ENCODE measurements at regions not wholly inside any gene's neighbourhood (a gene's known extent, or its start where the extent isn't known, plus 50 kb on each side); places are given as distances from the start of the nearest gene placed in this dataset.

DNA sequence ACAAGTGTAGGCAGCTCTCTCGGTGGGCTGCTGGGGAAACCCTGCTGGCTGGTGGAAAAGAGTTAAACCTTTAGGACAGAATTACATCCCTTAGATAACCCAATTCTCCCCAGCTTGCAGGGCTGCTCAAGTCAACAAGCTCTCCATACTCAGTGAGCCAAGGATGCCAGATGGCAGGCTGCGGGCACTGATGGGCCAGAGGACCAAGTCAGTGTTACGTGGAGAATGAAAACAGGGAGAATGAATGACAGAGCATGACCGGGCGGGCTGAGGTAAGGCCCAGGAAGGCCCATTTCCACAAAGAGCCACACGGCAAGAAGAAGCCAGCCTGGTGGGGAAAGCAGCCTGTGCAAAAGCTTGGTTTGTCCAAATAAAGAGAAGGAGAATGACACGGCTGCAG lies 58.7 kb upstream of the CD93 start:
- no peak for ATAC-seq
- H2AFZ ChIP-seq (ENCODE audit: control insufficient read depth, low read depth, low read length) = no peak overlapping the region
- POLR2A ChIA-PET = interaction anchor here (1.0 to 1.9 kb wide), 2 partner anchors 15 to 27 kb away, joined by 4 to 5 read pairs; no protein-coding TSS in a partner anchor

DNA sequence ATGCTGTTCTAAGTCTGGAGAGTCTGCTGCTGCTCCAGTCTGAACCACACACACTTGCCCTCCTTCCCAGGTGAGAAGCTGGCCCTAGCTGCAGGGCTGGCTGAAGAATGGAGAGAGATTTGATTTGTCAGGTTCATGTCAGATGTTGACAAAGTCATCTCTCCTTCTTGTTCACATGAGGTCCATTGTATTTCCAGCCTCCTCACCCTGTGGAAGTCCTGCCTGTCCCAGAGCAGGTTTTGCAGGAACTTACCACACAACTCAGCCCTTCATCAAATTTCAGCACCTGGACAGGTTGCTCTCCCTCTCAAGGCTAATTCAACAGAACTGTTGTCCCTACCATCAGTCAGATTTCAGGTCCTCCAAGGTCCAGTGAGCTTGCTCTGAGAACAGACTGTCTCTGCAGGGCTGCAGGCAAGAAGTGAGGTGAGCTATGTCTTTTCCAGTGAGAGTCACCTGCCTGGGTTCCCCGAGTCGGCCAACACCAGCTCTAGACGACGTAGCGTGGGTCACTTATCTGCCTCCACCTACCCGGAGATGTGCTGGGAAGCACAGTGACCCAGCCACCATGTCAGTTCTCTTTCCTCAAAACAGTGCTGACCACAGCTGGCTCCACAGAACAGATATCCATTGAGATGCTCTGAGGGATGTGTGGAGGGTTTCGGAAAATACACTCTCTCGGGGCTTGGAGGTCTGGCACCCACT lies 58.0 kb upstream of the CD93 start:
- ChIA-PET SMC1A (ENCODE audit: uncharacterized antibody, unreplicated experiment) (interaction anchor here (0.6 to 6.1 kb wide), 5 partner anchors 12 to 229 kb away, joined by 3 to 28 read pairs (median 4); no protein-coding TSS in a partner anchor), POLR2A (interaction anchor here (1.0 to 1.9 kb wide), 3 partner anchors 16 to 76 kb away, joined by 3 to 5 read pairs (median 4); no protein-coding TSS in a partner anchor), RAD21 (ENCODE audit: unreplicated experiment) (interaction anchor here (0.9 to 2.8 kb wide), 3 partner anchors 19 to 46 kb away, joined by 3 to 16 read pairs (median 4); no protein-coding TSS in a partner anchor), CTCF (interaction anchor here (0.6 to 2.9 kb wide), 7 partner anchors 12 to 794 kb away, joined by 3 to 10 read pairs (median 3); partner anchors contain the start of gene CD93)
- Histone ChIP-seq H3K4me1 (ENCODE audit: control insufficient read depth, insufficient read depth, low read length) (peaks cover 44% of the 10 kb centered on the region), H3K27me3 (replicated peaks in 1 of 2; ENCODE audit: control insufficient read depth in 2 of 2, insufficient read depth in 2 of 2, low read length in 1 of 2) (no peaks in the 10 kb centered on the region), H3K9ac (ENCODE audit: control insufficient read depth, insufficient read depth, low read length) (no peak overlapping the region), H3K36me3 (ENCODE audit: control insufficient read depth in 2 of 2, insufficient read depth in 2 of 2, low read length in 1 of 2) (no peaks in the 10 kb centered on the region), H3K27ac (ENCODE audit: control insufficient read depth, insufficient read depth) (no peak overlapping the region), H4K20me1 (ENCODE audit: control insufficient read depth, insufficient read depth) (no peaks in the 10 kb centered on the region), H3K4me2 (ENCODE audit: control insufficient read depth, insufficient read depth) (no peak overlapping the region), H3K4me3 (no peak overlapping the region), H3K9me3 (replicated peaks; ENCODE audit: control insufficient read depth, insufficient read depth, low read length) (no peaks in the 10 kb centered on the region), H3K79me2 (ENCODE audit: control insufficient read depth, insufficient read depth, low read length) (no peaks in the 10 kb centered on the region), H2AFZ (ENCODE audit: control insufficient read depth, low read depth, low read length) (no peak overlapping the region)
- ATAC-seq (no peak), DNase-seq (ENCODE audit: low read depth, low spot score) (no peak), FAIRE-seq (no peak)
- in situ Hi-C loops (cut with MboI) = no loop called here
- no TSS peak for BruUV-seq (replicated peaks)
- intact Hi-C loops (cut with micrococcal nuclease; ENCODE audit: unreplicated experiment) = no loop called here
- 93% methylated on average over 8 of the region's 8 CpGs for WGBS (ENCODE audit: insufficient coverage, insufficient replicate concordance, low lambda C conversion rate, missing lambda C conversion rate)
- no peak for TF ChIP-seq GATAD2B (conservative IDR thresholded peaks at IDR 0.05; ENCODE audit: low read depth)
- no peak for TF ChIP-seq CHD1 (IDR thresholded peaks at IDR 0.05; ENCODE audit: low read depth, low read length)
- no peak for TF ChIP-seq POLR2AphosphoS5 (IDR thresholded peaks at IDR 0.05; ENCODE audit: low read length)
- TF ChIP-seq POLR2AphosphoS2 (IDR thresholded peaks at IDR 0.05; ENCODE audit: low read depth, low read length) = no peak
- no peak for TF ChIP-seq RBBP5 (conservative IDR thresholded peaks at IDR 0.05)
- TF ChIP-seq RB1 (IDR thresholded peaks at IDR 0.05; ENCODE audit: borderline replicate concordance) = no peak
- TF ChIP-seq, protein P1, sequence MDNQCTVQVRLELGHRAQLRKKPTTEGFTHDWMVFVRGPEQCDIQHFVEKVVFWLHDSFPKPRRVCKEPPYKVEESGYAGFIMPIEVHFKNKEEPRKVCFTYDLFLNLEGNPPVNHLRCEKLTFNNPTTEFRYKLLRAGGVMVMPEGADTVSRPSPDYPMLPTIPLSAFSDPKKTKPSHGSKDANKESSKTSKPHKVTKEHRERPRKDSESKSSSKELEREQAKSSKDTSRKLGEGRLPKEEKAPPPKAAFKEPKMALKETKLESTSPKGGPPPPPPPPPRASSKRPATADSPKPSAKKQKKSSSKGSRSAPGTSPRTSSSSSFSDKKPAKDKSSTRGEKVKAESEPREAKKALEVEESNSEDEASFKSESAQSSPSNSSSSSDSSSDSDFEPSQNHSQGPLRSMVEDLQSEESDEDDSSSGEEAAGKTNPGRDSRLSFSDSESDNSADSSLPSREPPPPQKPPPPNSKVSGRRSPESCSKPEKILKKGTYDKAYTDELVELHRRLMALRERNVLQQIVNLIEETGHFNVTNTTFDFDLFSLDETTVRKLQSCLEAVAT (IDR thresholded peaks at IDR 0.05) = no peak
- no peak for TF ChIP-seq BMI1 (IDR thresholded peaks at IDR 0.05; ENCODE audit: borderline replicate concordance)
- no peak for TF ChIP-seq MTA2 (IDR thresholded peaks at IDR 0.05; ENCODE audit: low read depth)
- TF ChIP-seq MEF2B (IDR thresholded peaks at IDR 0.05; ENCODE audit: partially characterized antibody, poor library complexity, severe bottlenecking) = no peak
- no peak for TF ChIP-seq SIN3A (IDR thresholded peaks at IDR 0.05; ENCODE audit: low read depth, low read length)
- TF ChIP-seq RAD21 (IDR thresholded peaks at IDR 0.05; ENCODE audit: insufficient read depth, low read depth, low read length) = no peak

More for the DNA sequence above, 58.7 kb upstream of the CD93 start:
- Histone ChIP-seq H3K9ac (ENCODE audit: control insufficient read depth, insufficient read depth, low read length) (no peak overlapping the region), H3K4me2 (ENCODE audit: control insufficient read depth, insufficient read depth) (no peak overlapping the region), H3K4me1 (ENCODE audit: control insufficient read depth, insufficient read depth, low read length) (peaks cover 41% of the 10 kb centered on the region), H3K9me3 (replicated peaks; ENCODE audit: control insufficient read depth, insufficient read depth, low read length) (no peaks in the 10 kb centered on the region), H3K79me2 (ENCODE audit: control insufficient read depth, insufficient read depth, low read length) (no peaks in the 10 kb centered on the region), H3K36me3 (ENCODE audit: control insufficient read depth in 2 of 2, insufficient read depth in 2 of 2, low read length in 1 of 2) (no peaks in the 10 kb centered on the region), H3K4me3 (no peak overlapping the region), H4K20me1 (ENCODE audit: control insufficient read depth, insufficient read depth) (no peaks in the 10 kb centered on the region), H3K27ac (ENCODE audit: control insufficient read depth, insufficient read depth) (no peak overlapping the region), H3K27me3 (replicated peaks in 1 of 2; ENCODE audit: control insufficient read depth in 2 of 2, insufficient read depth in 2 of 2, low read length in 1 of 2) (no peaks in the 10 kb centered on the region)
- no peak for TF ChIP-seq PAX8 (IDR thresholded peaks at IDR 0.05)
- TF ChIP-seq, protein P2, sequence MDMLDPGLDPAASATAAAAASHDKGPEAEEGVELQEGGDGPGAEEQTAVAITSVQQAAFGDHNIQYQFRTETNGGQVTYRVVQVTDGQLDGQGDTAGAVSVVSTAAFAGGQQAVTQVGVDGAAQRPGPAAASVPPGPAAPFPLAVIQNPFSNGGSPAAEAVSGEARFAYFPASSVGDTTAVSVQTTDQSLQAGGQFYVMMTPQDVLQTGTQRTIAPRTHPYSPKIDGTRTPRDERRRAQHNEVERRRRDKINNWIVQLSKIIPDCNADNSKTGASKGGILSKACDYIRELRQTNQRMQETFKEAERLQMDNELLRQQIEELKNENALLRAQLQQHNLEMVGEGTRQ (IDR thresholded peaks at IDR 0.05; ENCODE audit: borderline replicate concordance, low read depth, low read length) = no peak
- no peak for TF ChIP-seq BACH1 (IDR thresholded peaks at IDR 0.05; ENCODE audit: borderline replicate concordance)
- FAIRE-seq = no peak
- RAD21 ChIA-PET (ENCODE audit: unreplicated experiment) = interaction anchor here (1.0 to 2.8 kb wide), 3 partner anchors 19 to 59 kb away, joined by 3 to 16 read pairs (median 16); partner anchors contain the start of gene CD93
- DNase-seq (ENCODE audit: low read depth, low spot score) = no peak
- CTCF ChIA-PET = interaction anchor here (0.6 to 2.0 kb wide), 6 partner anchors 20 to 795 kb away, joined by 3 to 6 read pairs (median 4); partner anchors contain the start of gene CD93
- intact Hi-C loops (cut with micrococcal nuclease; ENCODE audit: unreplicated experiment) (no loop called here), in situ Hi-C loops (cut with MboI) (no loop called here)
- WGBS (ENCODE audit: insufficient coverage, insufficient replicate concordance, low lambda C conversion rate, missing lambda C conversion rate) = 79% methylated on average over 7 of the region's 7 CpGs
- no TSS peak for BruUV-seq (replicated peaks)
- SMC1A ChIA-PET (ENCODE audit: uncharacterized antibody, unreplicated experiment) = interaction anchor here (0.6 to 7.1 kb wide), 9 partner anchors 11 to 230 kb away, joined by 3 to 58 read pairs (median 4); no protein-coding TSS in a partner anchor

Data from GM12878 (cell line).